ENCODE measurements at regions not wholly inside any gene's neighbourhood (a gene's known extent, or its start where the extent isn't known, plus 50 kb on each side); places are given as distances from the start of the nearest gene placed in this dataset.

DNA sequence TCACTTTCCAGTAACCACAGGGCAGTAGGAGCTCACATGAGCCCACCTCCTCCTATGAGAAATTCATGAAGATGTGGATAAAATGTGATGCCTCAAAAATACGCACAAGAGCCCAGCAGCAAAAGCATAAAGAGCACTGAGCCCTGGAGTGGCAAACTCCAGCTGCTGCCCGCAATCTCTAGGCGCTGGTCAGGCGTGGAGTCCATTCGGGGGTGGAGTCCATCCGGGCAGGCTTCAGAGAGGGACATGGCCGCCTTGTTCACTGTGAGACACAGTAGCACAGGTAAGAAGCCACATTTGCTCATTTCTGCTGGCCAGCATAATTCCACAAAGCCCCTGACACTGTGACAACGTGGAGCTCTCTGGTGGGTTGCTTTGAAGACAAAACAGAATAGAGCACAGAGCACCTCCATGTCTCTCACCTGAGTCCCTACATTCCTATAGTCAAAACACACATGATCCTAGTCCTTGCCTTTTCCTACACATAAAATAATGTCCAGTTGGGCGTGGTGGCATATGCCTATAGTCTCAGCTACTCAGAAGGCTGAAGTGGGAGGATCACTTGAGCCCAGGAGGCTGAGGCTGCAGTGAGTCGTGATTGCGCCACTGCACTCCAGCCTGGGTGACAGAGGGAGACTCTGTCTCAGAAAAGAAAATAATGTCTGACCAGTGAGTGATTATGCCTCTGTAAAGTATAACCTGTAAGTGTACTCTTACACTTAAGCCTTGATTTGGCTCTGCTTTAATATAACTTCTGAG, 365.2 kb downstream of the GADD45G start:
- no peak for ATAC-seq
- H3K27ac ChIP-seq: no peak overlapping the region
- TF ChIP-seq, protein P1, sequence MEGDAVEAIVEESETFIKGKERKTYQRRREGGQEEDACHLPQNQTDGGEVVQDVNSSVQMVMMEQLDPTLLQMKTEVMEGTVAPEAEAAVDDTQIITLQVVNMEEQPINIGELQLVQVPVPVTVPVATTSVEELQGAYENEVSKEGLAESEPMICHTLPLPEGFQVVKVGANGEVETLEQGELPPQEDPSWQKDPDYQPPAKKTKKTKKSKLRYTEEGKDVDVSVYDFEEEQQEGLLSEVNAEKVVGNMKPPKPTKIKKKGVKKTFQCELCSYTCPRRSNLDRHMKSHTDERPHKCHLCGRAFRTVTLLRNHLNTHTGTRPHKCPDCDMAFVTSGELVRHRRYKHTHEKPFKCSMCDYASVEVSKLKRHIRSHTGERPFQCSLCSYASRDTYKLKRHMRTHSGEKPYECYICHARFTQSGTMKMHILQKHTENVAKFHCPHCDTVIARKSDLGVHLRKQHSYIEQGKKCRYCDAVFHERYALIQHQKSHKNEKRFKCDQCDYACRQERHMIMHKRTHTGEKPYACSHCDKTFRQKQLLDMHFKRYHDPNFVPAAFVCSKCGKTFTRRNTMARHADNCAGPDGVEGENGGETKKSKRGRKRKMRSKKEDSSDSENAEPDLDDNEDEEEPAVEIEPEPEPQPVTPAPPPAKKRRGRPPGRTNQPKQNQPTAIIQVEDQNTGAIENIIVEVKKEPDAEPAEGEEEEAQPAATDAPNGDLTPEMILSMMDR (IDR thresholded peaks at IDR 0.05): no peak
- intact Hi-C loops (cut with DNase I): loop anchor here in 1 of 10 donors (10.0 kb wide), 1 partner anchor 115 kb away; no protein-coding TSS in a partner anchor
- H3K4me1 ChIP-seq: peaks cover 0 to 6% (median 0%) of the 10 kb centered on the region in 9 donors
- H3K4me3 ChIP-seq: no peak overlapping the region
- H3K9me3 ChIP-seq: no peaks in the 10 kb centered on the region
- no peaks in the 10 kb centered on the region for H3K36me3 ChIP-seq
- no peak for DNase-seq
- H3K27me3 ChIP-seq: no peaks in the 10 kb centered on the region
- WGBS, 2 donors: 86 to 90% methylated on average over 11 of the region's 11 CpGs

- no peak overlapping the region for H3K27ac ChIP-seq
- DNase-seq (no peak), ATAC-seq (no peak)
- TF ChIP-seq, protein P1 (IDR thresholded peaks at IDR 0.05): no peak
- no peaks in the 10 kb centered on the region for H3K9me3 ChIP-seq
- no peaks in the 10 kb centered on the region for H3K27me3 ChIP-seq
- 94% methylated on average over 15 of the region's 15 CpGs for WGBS, 2 donors
- intact Hi-C loops (cut with DNase I): loop anchor here in 1 of 10 donors (10.0 kb wide), 1 partner anchor 114 kb away; no protein-coding TSS in a partner anchor
- no peak overlapping the region for H3K4me3 ChIP-seq
- no peaks in the 10 kb centered on the region for H3K36me3 ChIP-seq
- peaks cover 0 to 11% (median 0%) of the 10 kb centered on the region in 9 donors for H3K4me1 ChIP-seq
Observed at GRCh38 chr9:89970701-89971100, 365.9 kb downstream of the GADD45G start.

- TF ChIP-seq, protein P1 (IDR thresholded peaks at IDR 0.05): no peak
- DNase-seq (no peak), ATAC-seq (no peak)
- Histone ChIP-seq H3K27ac (no peak overlapping the region), H3K36me3 (no peaks in the 10 kb centered on the region), H3K9me3 (no peaks in the 10 kb centered on the region), H3K27me3 (no peaks in the 10 kb centered on the region), H3K4me3 (no peak overlapping the region), H3K4me1 (peaks cover 0 to 11% (median 0%) of the 10 kb centered on the region in 9 donors)
- intact Hi-C loops (cut with DNase I): loop anchor here in 1 of 10 donors (10.0 kb wide), 1 partner anchor 112 kb away; no protein-coding TSS in a partner anchor
- WGBS, 2 donors: 93 to 96% methylated on average over 5 of the region's 5 CpGs
Observed at GRCh38 chr9:89972535-89972934, 367.7 kb downstream of the GADD45G start.

GRCh38 chr9:89974582-89974981, 369.8 kb downstream of the GADD45G start:
- no peaks in the 10 kb centered on the region for H3K27me3 ChIP-seq
- intact Hi-C loops (cut with DNase I): loop anchor here in 1 of 10 donors (10.0 kb wide), 1 partner anchor 110 kb away; no protein-coding TSS in a partner anchor
- no peak overlapping the region for H3K27ac ChIP-seq
- H3K36me3 ChIP-seq: no peaks in the 10 kb centered on the region
- H3K4me3 ChIP-seq: no peak overlapping the region
- DNase-seq (no peak), ATAC-seq (no peak)
- peaks cover 0 to 11% (median 0%) of the 10 kb centered on the region in 9 donors for H3K4me1 ChIP-seq
- no peaks in the 10 kb centered on the region for H3K9me3 ChIP-seq
- TF ChIP-seq, protein P1 (IDR thresholded peaks at IDR 0.05): no peak
